ENCODE measurements at regions not wholly inside any gene's neighbourhood (a gene's known extent, or its start where the extent isn't known, plus 50 kb on each side); places are given as distances from the start of the nearest gene placed in this dataset.
A peak's percentile ranks its signal among the peaks of the same experiment; 100 is the strongest.

DNA sequence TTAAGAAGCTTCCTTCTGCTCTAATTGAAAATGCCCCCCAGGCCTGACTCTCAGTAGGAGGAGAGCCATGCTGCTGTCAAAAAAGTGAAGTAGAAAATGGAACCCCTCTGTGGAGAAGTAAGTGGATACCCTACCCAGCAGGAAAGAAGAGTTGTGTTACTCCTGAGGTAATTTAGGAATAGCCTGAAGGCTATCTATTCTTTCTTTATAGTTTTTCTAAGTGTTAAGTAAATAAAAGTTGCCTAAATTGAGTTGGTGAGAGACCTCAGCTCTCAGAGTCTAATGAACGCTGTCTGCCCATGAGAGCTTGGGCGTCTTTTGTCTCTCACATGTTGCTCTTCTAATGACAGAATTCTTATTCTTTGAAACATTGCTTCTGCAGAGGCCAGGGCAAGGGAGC, 116.2 kb downstream of the NSUN3 start:
- no peak for FAIRE-seq

DNA sequence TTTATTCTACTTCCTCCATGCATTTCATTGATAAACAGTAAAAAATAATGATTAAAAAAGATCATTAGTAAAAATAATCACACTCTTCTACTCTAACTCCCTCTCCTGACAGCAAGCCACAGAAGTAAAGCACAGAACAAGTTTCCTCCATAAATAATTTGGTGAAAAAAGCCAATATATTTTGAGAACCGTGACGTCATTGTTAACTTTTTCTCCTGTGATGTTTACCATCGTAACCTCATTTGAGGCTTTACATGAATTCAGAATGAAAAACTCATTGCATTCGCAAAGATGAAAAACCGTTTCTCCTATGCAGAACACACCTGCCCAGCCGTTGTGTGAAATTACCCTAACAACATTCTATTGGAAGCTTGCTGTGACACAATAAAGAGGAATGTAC, 120.7 kb downstream of the NSUN3 start:
- no peak for FAIRE-seq

DNA sequence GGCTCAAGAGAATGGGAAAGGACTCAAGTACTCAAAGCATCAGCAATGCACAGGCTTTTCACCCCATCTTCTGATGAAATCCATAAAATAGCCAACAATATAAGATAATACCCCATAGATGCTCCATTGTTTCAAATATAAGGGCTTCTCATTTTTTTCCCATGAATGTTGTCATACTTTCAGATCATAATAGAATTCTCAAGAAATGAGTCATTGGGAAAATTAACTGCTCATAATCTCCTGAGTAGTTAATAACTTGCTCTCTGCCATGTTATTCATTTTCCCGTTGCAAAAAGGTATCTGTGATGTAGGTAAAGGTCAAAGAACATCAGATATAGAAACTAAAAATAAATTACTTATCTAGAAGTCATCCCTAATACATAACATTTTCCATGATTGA, 121.9 kb downstream of the NSUN3 start:
- no peak for FAIRE-seq

DNA sequence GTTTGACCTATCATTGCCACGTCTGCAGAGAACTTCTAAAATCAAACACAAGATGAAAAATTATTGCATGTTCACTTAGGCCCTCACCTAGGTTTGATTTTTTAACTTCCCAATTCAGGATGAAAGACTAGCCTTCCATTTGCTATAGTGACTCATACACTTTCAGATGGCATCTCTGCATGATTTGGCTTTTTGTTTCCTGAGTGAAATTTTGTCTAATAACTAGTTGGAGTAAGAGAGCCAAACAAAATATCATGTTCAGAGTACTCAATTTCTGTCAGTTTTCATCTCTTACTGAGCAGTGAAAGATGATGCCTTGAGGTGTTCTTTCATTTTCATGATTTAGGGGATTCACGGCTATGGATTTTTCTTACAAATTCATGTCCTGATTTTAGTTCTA, 122.9 kb downstream of the NSUN3 start:
- FAIRE-seq, result no peak

DNA sequence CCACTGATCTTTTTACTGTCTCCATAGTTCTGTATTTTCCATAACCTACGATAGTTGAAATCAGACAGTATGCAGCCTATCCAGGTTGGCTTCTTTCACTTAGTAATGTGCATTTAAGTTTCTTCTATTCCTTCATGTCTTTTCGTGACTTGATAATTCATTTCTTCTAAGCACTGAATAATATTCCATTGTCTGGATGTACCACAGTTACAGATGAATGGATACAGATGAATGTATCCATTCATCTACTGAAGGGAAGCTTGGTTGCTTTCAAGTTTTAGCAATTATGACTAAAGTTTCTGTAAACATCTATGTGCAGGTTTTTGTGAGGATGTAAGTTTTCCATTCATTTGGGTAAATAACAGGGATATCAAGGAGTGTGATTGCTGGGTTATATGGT, 124.8 kb downstream of the NSUN3 start:
- no peak for FAIRE-seq

DNA sequence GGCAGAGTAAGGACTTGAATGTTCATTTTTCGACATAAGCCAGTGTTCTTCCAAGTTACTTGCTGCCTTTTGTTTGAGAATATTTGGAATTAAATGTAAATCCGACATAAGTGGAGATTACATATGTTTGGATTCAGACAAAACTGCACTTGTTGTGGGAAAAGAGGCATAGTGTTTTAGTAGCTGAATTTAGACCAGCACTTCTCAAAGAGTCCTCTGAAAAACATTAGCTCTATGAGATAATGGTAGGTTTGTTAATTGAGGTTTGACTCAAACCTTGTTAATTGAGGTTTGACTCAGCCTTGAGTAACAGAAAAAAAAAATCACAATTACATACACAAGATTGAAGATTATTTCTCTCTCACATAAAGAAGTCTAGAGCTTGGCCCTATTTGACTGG, 132.5 kb downstream of the NSUN3 start:
- no peak for FAIRE-seq

DNA sequence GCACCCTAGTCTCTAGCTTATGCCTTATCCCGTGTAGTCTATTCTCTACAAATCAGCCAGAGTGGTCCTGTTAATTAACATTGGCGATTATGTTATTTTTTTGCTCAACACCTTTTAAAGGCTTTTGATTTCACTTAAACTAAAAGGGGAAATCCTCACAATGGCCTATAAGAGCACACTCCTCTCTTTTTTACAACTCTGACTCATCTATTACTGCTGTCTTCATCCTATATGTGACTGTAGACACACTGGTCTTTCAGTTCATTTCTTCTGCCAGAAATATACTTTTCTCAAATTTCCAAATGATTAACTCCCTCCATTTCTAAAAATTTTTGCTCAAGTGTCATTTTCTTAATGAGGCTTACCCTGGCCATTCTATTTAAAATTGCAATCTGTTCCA, 143.4 kb downstream of the NSUN3 start:
- no peak for FAIRE-seq

DNA sequence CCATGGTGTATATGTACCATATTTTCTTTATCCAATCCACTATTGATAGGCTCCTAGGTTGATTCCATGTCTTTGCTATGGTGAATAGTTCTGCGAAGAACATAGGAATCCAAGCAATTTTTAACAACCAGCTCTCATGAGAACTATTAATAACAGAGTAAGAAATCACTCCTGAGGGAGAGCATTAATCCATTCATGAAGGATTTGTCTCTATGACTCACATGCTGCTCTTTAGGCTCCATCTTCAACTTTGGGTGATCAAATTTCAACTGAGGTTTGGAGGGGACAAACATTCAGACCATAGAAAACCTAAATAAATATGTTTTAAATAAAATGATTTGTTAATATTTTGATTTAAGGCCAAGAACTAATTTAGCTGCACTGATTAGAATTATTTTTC, 147.4 kb downstream of the NSUN3 start:
- FAIRE-seq, result no peak

DNA sequence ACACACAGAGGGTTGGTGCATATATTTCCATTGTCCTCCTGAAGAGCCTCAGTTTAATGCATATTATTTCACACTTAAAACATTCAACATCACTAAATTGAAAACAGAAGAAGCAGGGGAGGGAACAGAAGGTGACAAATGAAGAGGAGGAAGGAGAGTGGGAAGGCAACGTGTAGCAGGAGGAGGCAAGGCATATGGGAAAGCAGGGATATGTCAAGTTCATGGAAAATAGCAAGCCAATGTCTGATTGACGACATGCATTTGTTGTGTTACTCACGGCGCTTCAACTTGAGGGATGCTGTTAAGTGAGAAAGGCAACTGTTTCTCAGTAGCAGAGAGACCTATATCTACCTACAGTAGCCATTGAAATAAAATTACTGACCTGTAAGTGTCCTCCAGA, 154.5 kb downstream of the NSUN3 start:
- no peak for FAIRE-seq

DNA sequence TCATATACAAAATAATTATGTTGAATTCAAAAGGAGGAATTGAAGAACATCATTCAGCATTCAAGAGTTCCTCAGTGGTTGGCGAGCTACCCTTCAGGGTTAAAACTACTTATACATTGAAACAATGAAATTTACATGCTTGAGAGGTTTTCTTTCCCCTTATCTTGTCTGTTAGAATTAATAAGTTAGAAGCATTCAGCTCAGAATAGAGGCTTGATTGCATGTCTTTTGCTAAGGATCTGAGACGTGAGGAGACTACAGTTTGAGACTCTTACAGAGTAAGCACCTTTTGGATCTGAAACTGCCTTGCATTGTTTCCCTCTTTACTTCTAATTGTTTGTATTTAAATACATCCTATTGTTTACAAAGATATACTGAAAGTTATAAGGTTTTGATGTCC, 157.6 kb downstream of the NSUN3 start:
- FAIRE-seq, result no peak

DNA sequence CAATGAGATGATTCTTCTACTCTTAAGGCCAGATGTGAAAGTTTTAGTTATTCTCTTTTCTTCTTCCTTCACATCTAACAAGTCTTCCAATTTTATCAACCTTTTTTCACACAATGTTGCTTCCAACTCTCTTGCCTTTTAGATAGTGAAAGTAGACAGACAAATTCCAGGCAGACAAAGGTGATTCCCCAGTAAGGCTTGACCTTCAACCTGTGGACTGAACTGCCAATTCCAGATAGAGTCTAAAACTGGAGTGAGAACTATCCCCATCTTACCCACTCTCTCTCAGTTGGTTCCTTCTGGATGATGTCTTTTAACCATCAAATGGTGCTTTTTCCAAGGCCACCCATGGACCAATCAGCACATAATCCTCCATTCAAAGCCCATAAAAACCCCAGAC, 159.0 kb downstream of the NSUN3 start:
- no peak for FAIRE-seq

DNA sequence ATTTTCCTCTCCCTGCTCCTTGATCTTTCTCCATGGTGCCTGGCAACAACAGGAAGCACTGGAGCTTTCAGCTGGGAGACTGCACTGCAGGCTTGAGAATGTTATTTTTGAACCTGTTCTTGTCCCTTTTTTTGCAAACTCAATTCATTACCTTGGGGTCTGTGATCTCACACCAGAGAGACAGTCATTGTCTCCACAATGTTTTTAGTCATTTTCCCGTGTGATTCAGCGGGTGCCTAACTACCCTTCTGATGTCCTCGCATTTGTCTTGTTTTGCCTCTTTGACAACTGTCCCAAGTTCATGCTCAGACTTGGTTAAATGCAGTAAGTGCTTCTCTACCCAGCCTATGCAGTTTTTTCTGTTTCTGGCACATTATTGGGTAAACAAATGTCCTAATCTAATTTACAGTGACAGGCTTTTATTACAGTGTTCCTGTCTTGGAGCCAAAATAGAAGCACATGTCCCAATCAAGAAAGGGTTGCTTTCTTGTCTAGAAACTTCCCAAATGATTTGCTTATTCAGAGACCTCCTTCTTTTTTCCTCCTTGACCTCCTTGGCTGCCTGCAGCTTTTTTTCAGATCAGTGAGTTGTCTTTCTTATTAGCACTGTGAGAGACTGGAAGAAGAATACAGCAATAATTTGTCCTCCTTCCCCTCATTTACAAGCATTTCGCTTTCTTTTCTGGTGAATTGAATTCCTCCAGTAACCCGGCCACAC, 162.4 kb downstream of the NSUN3 start:
- FAIRE-seq, result no peak

DNA sequence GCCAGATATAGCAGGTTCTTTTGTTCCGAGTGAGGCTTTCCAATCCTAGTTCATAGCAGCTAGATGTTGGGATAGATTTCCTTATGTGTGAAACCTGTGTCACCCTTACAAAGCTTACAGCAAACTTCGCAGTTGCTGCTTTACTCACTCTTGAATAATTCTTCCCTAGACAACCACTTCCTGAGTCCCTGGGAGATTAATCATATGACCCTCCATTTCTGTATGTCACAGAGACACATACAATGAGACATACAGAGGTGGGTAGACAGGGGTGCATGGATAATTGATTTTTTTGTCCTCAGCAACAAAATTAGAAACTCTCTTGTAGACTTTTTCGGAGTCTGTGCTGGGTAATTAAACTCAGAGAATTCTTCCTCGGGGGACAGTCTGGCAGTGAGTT, 163.2 kb downstream of the NSUN3 start:
- no peak for FAIRE-seq

DNA sequence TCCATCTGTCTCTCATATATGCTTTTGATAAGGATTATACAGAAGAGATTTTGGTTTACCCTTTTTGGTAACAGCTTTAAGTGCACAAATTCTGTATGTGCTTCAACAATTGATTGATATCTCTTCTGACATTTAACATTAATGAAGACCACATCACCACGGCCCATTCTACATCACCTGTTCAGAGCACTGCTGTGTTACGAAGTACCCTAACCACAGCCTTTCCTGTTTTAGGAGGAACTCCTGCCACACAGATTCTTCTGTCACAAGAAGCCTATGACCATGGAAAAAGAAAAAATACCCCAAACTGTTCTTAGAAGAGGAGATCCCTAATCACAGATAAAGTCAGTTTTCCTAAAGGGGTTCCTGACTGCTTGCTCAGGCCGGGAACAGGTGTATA, 170.1 kb downstream of the NSUN3 start:
- no peak for FAIRE-seq

DNA sequence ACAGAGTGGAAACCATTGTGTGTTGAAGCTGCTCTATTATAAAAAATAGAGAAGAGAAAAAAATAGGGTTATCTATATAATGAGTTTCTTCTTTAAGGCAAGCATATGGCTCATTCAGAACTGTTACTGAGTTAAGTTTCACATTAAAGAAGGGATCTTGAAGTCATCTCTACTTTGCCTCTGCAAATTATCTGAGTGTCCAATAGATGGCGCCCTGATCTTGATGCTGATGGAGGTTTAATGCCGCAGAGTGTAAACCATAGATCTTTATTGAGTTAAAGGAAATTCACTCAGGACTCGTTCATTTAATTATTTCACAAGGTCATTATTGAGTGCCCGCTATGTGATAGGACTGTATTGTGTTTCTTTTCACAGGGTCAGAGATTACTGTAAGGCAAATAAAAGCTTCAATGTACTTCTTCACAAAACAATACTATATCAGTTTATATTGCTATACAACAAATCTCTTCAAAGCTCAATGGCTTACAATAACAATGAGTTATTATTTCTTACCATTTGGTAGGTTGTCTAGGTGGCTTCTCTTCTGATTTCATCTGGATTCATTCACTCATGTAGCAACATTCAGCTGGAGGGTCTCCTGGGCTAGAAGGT, 171.4 kb downstream of the NSUN3 start:
- peak; percentile 88 for FAIRE-seq

DNA sequence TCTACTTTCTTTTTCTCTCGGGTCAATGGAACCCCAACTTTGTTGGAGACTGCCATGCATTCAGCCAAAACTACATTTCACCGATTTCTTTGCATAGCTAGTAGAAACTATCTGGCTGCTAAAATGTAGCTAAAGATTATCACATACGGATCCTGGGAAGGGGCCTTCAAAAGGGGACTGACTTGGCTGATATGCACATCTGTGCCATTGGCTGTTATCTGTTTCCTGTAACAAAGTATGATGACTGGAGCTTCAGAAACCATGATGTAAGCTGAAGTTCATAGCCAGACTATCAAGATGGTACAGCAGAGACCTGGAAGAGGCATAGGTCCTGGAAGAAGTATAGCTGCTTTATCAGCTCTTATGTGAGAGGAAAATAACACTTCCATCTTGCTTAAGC, 179.1 kb downstream of the NSUN3 start:
- no peak for FAIRE-seq

DNA sequence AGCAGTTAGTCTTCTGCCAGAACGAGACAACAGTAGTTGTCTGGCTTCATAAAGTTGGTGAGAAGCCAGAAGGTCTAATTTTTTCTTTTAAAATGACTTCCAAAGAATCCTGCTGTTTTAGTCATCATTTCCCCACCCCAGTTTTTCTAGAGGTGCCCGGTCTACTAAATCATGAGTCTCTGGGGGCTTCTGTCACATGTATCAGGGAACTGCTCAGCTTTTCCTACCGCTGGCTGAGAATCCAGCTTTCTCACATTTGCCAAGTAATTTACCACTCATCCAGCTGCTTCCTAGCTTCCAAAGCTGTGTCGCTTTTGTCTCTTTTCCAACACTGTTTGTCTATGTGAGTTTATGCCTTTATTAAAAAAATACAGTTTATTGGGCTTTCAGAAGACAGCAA, 183.3 kb downstream of the NSUN3 start:
- FAIRE-seq, result no peak

DNA sequence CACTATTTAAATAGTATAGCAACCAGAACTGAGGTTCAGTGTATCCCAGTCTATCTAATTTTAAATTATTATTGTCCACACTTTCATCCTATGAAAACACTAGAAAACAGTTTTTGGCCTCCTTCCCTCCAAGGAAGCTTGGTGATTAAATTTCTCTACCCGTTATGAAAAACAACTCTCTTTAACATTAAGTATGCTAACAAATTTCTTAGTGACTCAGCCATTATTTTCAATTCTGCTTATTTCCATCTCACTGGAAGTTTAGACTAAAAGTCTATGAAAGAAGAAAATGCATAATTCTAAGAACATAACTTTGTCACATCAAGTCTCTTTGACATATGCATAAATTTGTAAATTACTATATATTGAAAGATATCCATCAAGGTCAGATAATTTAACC, 185.2 kb downstream of the NSUN3 start:
- FAIRE-seq, result no peak

DNA sequence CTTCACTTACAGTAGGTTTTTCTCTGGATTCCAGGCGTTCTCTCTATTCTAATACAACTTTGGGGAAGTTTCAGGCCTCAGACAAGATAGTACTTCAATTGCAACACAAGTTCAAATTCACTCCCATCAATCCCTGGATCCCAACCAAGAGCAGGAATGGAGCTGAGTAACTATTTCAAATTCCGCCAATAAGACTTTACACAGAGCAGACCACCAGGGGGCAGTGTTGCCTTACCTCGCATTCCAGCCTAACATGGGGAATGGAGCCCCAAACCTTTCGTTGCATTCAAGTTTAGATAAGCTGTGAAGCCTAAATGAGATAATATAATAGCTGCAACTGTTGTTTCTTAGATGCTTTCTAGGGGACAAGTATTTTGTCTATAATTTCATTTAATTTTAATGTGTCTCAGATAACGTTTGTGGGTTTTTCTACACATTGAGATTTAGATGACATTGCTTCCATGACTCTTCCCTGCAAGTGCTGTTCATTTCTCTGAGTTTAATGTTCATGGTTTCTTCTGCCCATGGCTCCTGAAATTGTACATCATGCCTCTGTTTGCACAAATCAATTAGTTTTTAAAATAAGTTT, 186.7 kb downstream of the NSUN3 start:
- peak; percentile 81 for FAIRE-seq

DNA sequence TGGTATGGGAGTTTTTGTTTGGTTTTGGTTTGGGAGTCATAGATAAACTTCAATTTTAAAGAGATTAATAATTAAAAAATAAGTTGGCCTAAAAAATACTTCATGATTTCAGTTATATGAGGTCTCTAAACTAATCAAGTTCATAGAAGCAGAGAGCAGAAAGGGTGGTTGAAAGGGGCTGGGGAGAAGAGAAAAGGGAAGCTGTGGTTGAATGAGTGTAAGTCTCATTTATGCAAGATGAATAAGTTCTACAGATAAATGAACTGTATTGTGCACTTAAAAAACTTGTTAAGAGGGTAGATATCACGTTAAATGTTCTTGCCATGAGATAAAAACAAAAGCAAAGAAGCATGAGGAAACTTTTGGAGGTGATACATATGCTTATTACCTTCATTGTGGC, 188.7 kb downstream of the NSUN3 start:
- no peak for FAIRE-seq

DNA sequence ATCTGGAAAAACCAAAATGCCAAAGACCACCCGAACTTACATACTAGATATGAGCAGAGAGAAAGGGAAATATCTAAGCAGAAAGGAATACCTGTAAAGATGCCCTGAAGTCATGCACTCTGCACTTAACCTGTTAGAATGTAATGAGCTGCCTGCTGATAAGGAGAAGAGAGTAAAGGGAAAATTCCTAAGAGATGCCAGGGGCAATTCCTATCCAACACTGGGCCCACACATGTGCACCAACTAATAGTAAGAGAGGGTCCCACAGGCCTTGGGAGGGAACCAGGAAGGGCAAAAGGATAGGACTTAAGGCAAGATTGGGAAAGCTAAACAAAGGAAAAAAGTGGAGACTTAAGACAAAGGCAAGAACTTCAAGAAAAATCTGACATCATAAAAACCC, 189.5 kb downstream of the NSUN3 start:
- FAIRE-seq, result no peak

DNA sequence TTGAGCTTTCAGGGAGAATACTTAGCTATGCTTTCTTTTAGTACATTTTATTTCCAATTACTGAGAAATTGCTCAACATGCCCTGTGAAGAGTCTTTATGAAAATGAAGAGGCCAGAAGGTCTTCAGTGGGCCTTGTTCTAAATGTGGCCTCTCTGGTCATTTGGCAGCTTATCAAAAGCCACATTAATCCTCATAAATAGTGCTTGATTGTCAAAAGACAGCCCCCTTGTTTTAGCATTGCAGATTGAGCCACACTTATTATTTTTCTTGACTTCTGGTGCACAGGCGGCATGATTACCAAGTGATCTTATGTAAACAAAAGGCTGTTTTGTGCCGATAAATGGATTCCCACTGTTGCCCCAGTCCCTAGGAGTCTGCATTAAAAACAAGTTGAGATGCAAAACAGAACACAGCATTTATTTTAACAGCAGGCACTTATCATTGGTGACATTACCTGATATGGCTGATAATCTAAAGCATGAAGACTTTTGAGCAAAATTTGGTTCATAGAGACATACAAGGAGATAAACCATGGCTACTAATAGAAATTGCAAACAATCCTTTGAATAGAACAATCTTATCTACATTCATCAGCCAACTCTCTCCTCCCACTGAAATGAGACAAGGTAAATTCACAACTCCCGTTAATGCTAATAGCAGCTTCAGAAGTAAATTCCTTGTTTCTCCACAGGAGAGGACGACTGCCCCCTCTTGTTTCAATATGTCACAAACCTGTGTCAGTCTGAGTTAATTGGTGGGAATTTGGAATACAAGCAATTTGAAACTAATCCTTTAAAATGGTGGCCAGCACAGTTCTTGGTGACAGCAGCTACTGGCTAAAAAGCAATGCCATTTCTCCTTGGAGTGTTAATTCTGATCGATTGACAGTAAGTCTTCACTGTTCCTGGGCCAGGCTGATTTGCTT, 194.3 kb downstream of the NSUN3 start:
- no peak for FAIRE-seq

DNA sequence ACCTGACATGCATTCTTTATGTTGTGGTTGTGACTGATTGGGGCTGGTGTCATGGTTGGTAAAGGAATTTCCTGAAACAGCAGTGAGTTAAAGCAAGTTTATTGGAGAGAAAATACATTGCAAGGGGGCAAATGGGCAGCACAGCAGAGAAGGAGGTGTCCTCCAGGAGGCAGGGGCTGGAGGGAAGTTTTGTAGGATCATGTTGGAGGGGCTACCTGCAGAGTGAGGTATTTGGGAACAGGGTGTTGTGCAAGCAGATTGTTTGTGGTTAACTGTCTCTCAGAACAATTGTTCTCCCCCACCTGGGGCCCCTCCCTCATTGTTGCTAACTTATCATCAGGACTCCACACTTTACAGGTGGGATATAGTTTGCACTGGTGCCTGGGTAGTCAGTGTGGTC, 196.0 kb downstream of the NSUN3 start:
- no peak for FAIRE-seq

DNA sequence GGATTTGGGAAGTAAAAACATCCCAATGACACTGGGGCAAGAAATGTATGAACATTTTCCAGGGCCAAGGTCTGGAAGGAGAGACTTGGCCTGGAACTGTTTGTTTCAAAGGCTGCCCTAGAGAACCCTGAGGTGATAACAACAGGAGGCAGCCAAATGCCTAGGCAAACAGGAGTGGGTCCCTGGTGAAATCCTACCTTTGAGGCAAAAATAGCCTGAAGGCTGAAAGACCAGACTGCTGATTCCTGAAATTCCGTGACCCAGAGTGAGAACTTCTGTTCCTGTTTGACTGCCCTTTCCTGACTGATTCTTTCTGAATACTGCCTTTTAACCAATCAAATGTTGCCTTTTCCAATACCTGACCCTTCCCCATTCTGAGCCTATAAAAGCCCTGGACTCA, 196.4 kb downstream of the NSUN3 start:
- FAIRE-seq, result no peak
